Calu3 (cell line): ENCODE measurements at regions not wholly inside any gene's neighbourhood (a gene's known extent, or its start where the extent isn't known, plus 50 kb on each side); places are given as distances from the start of the nearest gene placed in this dataset.

ENCODE experiments used
- BruUV-seq: library from RNA; stranded (reverse); fragments of 400-500 nt; replicated peaks from 2 replicates; lab custom pipeline; 2021; lab: Mats Ljungman, UMichigan
- CTCF ChIA-PET: fragments of 300-600 bp; sonication (Branson Sonifier 250); formaldehyde crosslinking; loops from one replicate; lab custom pipeline; 2022; ENCODE audit warnings: antibody characterized with exemption; lab: Charles Lee
- DNase-seq: peaks from one replicate; pipeline ENCODE4 v3.0.0; 2022
- H3K27ac Mint-ChIP-seq: one replicate; pipeline ENCODE4 v1.8.0; 2022; ENCODE audit warnings: mixed read lengths; ENCODE audit not compliant: unreplicated experiment
- H3K27me3 Mint-ChIP-seq: one replicate; pipeline ENCODE4 v1.8.0; 2022; ENCODE audit warnings: mixed read lengths; ENCODE audit not compliant: unreplicated experiment
- H3K36me3 Mint-ChIP-seq: one replicate; pipeline ENCODE4 v1.8.0; 2022; ENCODE audit warnings: mild to moderate bottlenecking, moderate library complexity, mixed read lengths; ENCODE audit not compliant: insufficient read depth, unreplicated experiment
- H3K4me1 Mint-ChIP-seq: one replicate; pipeline ENCODE4 v1.8.0; 2022; ENCODE audit warnings: mild to moderate bottlenecking, low read depth, mixed read lengths; ENCODE audit not compliant: unreplicated experiment
- H3K4me3 Mint-ChIP-seq: one replicate; pipeline ENCODE4 v1.8.0; 2022; ENCODE audit warnings: mild to moderate bottlenecking, low read depth, moderate library complexity, mixed read lengths; ENCODE audit not compliant: unreplicated experiment
- H3K9me3 Mint-ChIP-seq: one replicate; pipeline ENCODE4 v1.8.0; 2022; ENCODE audit warnings: low read depth, mixed read lengths; ENCODE audit not compliant: unreplicated experiment
- intact Hi-C: fragments of 100-400 bp; cut with micrococcal nuclease; formaldehyde crosslinking; loops from one replicate; pipeline ENCODE4 v1.10.0; 2022; ENCODE audit not compliant: unreplicated experiment
- TF ChIP-seq, protein P1 (sequence below): fragments of 200-600 bp; IDR thresholded peaks from one replicate; pipeline ENCODE4 v1.8.0; 2022; ENCODE audit warnings: antibody characterized with exemption; ENCODE audit not compliant: unreplicated experiment

DNA sequence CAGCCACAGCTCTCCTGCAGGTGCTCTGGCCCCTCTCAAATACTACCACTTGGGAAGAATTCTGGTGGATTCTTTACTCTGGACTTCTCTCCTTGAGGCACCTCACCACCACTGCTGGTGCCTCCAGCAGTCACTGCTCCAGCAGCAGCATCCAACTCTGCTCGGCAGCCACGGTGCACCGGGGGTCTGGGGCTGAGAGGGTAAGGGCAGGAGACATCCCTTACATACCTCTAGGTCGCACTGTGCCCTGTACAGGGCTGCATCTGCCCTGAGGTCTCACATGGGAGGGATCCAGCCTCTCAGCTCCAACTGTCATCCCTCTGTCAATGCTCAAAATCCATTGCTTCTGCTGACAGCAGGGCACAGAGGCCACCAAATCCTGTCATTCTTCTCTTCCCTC lies 588.2 kb downstream of the CDK5RAP2 start:
- Mint-ChIP-seq H3K27me3 (peaks cover 32% of the 10 kb centered on the region), H3K27ac (no peak overlapping the region), H3K4me1 (no peaks in the 10 kb centered on the region), H3K36me3 (no peaks in the 10 kb centered on the region), H3K9me3 (no peaks in the 10 kb centered on the region), H3K4me3 (no peak overlapping the region)
- no TSS peak for BruUV-seq
- no peak for DNase-seq
- TF ChIP-seq, protein P1, sequence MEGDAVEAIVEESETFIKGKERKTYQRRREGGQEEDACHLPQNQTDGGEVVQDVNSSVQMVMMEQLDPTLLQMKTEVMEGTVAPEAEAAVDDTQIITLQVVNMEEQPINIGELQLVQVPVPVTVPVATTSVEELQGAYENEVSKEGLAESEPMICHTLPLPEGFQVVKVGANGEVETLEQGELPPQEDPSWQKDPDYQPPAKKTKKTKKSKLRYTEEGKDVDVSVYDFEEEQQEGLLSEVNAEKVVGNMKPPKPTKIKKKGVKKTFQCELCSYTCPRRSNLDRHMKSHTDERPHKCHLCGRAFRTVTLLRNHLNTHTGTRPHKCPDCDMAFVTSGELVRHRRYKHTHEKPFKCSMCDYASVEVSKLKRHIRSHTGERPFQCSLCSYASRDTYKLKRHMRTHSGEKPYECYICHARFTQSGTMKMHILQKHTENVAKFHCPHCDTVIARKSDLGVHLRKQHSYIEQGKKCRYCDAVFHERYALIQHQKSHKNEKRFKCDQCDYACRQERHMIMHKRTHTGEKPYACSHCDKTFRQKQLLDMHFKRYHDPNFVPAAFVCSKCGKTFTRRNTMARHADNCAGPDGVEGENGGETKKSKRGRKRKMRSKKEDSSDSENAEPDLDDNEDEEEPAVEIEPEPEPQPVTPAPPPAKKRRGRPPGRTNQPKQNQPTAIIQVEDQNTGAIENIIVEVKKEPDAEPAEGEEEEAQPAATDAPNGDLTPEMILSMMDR, result no peak
- intact Hi-C loops, result no loop called here
- CTCF ChIA-PET, result no interaction called here

GRCh38 chr9:119986713-119987112 lies 593.3 kb downstream of the CDK5RAP2 start:
- no TSS peak for BruUV-seq
- H3K4me1 Mint-ChIP-seq, result no peaks in the 10 kb centered on the region
- no peak overlapping the region for H3K4me3 Mint-ChIP-seq
- no peak overlapping the region for H3K27ac Mint-ChIP-seq
- no peak for DNase-seq
- H3K9me3 Mint-ChIP-seq, result no peaks in the 10 kb centered on the region
- H3K27me3 Mint-ChIP-seq, result peaks cover 33% of the 10 kb centered on the region
- TF ChIP-seq, protein P1, result no peak
- H3K36me3 Mint-ChIP-seq, result no peaks in the 10 kb centered on the region
- intact Hi-C loops, result no loop called here
- CTCF ChIA-PET, result no interaction called here

- H3K9me3 Mint-ChIP-seq, result no peaks in the 10 kb centered on the region
- H3K27me3 Mint-ChIP-seq, result peaks cover 35% of the 10 kb centered on the region
- no peak overlapping the region for H3K4me3 Mint-ChIP-seq
- no TSS peak for BruUV-seq
- H3K27ac Mint-ChIP-seq, result no peak overlapping the region
- CTCF ChIA-PET, result no interaction called here
- no peaks in the 10 kb centered on the region for H3K4me1 Mint-ChIP-seq
- intact Hi-C loops, result no loop called here
- H3K36me3 Mint-ChIP-seq, result no peaks in the 10 kb centered on the region
- TF ChIP-seq, protein P1, result no peak
- no peak for DNase-seq
These were observed 593.8 kb downstream of the CDK5RAP2 start for GRCh38 chr9:119986205-119986604.

- intact Hi-C loops, result no loop called here
- CTCF ChIA-PET, result no interaction called here
These were observed 604.8 kb upstream of the BRINP1 start for GRCh38 chr9:119974026-119974425.

More at GRCh38 chr9:119974026-119974425, 604.8 kb upstream of the BRINP1 start:
- DNase-seq, result no peak
- Mint-ChIP-seq H3K4me1 (no peaks in the 10 kb centered on the region), H3K4me3 (no peak overlapping the region), H3K27me3 (peaks cover 55% of the 10 kb centered on the region), H3K36me3 (no peaks in the 10 kb centered on the region), H3K9me3 (no peaks in the 10 kb centered on the region), H3K27ac (no peak overlapping the region)
- BruUV-seq, result no TSS peak
- TF ChIP-seq, protein P1, result no peak
